GM12873 (cell line): ENCODE measurements at regions not wholly inside any gene's neighbourhood (a gene's known extent, or its start where the extent isn't known, plus 50 kb on each side); places are given as distances from the start of the nearest gene placed in this dataset.

Experiments used
- TF ChIP-seq, protein P1 (sequence below): IDR thresholded peaks from 2 replicates; pipeline ENCODE4 v1.5.1; 2012; ENCODE audit warnings: low read depth, mild to moderate bottlenecking, moderate library complexity, low read length, control low read depth; ENCODE audit not compliant: insufficient read depth; ENCODE audit errors: missing control alignments

DNA sequence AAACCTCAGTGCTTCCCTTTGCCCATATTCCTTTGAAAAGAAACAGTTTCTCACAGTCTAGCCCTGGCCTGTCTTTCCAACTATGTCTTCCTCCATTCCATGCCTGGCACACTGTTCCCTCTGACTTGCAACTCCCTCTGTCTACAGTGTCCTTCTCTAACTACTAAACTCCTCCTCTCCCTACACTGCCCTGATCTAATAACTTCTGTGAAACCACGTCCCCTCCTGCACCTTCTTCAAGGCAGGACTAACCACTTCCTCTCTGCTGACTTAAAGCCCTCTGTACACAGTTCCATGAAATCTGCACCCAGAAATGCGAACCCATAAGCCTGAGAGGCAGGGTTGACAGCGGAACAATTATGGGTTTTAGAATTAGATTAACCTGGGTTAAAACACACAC, 62.2 kb upstream of the ATP1B1 start:
- TF ChIP-seq, protein P1, sequence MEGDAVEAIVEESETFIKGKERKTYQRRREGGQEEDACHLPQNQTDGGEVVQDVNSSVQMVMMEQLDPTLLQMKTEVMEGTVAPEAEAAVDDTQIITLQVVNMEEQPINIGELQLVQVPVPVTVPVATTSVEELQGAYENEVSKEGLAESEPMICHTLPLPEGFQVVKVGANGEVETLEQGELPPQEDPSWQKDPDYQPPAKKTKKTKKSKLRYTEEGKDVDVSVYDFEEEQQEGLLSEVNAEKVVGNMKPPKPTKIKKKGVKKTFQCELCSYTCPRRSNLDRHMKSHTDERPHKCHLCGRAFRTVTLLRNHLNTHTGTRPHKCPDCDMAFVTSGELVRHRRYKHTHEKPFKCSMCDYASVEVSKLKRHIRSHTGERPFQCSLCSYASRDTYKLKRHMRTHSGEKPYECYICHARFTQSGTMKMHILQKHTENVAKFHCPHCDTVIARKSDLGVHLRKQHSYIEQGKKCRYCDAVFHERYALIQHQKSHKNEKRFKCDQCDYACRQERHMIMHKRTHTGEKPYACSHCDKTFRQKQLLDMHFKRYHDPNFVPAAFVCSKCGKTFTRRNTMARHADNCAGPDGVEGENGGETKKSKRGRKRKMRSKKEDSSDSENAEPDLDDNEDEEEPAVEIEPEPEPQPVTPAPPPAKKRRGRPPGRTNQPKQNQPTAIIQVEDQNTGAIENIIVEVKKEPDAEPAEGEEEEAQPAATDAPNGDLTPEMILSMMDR: no peak

DNA sequence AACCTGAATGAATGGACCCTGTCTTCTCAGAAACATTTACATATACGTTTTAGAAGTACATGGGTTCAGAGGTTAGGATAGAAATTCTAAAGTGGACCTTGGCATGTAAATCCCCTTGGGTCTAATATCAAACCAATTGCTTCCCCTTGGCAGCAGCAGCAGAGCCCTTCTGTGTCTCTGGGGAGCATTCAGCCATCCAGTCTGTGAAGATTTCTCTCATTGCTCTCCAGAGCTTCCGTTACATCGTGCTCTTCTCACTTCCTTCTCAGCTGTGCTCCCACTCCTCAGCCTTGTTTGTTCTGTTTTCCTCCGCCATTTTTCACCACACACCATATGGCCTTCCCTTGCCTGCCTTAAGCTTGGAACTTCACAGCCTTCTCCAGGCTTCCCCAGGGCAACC, 61.5 kb upstream of the ATP1B1 start:
- TF ChIP-seq, protein P1: no peak

DNA sequence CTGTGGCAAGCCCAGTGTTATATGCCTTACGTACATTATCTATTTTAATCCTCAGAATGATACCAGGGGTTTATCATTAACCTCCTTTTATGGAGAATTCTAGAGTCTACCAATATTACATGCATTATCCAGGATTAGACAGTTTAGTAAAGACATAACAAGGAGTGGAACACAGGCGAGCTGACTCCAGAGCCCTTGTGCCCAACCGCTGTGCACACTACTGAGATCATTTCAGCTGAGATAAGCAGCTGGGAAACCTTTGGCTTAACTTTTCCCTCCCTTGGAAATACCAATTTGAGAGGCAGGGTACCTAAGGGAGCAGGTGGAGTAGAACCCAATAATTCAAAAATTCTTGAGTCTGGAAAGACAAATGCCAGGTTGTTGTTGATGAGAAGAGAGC, 59.8 kb upstream of the ATP1B1 start:
- TF ChIP-seq, protein P1: no peak

DNA sequence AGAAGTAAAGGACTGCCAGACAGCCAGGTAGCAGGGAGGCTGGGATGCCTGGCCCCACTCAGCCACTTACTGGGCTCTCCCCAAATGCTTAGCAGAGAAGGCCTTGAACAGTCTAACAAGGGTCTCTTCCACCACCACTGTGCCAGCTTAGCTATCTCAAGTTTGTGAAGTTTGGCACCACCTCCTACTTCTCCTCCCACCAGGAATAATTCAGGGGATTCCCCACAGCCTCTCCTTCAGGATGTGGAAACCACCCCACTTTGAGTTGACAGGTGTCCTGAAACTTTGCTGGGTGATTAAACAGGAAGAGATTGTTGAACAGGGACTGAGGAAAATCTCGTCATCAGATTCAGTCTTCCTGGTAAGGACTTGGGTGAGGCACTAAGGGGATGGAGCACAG, 59.4 kb upstream of the ATP1B1 start:
- TF ChIP-seq, protein P1: no peak

DNA sequence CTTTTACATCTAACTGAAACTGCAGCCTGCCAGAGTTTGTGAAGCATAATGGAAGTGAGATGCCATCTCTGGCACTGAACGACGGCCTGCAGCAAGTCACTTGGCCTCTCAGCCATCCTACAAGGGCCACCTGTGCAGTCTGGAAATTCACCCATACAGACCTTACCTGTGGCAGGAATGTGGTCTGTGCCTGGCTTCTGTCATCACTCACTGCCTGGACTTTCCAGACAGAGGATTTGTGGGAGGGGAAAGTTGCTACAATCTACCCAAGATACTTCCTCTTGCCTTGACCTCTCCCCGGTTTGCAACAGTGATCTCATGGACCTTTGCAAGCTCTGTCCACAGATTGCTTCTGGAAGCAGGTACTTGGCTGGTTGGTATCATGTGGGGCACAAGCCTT, 58.4 kb upstream of the ATP1B1 start:
- TF ChIP-seq, protein P1: no peak

DNA sequence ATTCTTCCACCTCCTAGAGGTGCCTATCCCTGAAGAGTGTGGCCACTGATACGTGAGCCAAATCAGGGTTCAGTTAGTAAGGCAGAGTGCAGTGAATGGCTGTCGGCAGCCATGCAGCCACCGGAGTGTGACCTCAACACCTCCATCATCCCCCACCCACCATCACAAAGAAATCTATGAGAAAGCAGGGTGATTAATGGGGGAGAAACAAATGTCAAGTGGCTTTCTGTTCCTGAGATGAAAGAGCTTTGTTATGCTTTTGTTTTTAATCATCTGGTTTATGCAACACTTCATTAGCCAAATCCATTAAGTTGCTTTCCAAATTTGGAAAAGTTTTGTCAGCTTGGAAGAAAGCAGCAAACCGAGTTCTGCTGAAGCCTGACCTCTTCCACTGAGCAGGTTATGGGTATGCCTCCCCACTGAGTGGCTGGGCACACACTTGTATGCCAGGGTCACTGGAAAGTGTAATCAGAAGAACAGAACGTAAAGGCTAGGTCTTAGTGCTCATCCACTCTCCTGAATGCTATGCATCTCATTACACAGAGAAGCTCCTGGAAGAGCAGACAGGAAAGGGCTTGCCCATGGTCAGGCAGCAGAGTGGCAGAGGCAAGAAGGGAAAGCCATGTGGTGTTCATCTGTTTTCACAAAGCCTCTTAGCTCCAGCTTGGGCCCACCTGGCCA, 57.1 kb upstream of the ATP1B1 start:
- TF ChIP-seq, protein P1: no peak

DNA sequence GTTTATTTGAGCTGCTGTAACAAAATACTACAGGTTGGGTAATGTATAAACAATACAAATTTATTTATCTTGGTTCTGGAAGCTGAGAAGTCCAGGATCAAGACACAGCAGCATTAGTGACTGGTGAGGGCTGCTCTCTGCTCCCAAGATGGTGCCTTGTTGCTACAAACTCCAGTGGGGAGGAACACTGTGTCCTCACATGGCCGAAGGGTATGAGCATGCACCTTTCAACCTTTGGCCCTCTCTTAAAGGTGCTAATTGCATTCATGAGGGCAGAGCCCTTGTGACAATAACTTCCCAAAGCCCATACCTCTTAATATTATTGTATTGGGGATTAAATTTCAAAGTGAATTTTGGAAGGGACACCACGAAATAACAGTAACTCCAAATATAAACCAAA, 55.3 kb upstream of the ATP1B1 start:
- TF ChIP-seq, protein P1: no peak
